ENCODE measurements at regions not wholly inside any gene's neighbourhood (a gene's known extent, or its start where the extent isn't known, plus 50 kb on each side); places are given as distances from the start of the nearest gene placed in this dataset.

DNA sequence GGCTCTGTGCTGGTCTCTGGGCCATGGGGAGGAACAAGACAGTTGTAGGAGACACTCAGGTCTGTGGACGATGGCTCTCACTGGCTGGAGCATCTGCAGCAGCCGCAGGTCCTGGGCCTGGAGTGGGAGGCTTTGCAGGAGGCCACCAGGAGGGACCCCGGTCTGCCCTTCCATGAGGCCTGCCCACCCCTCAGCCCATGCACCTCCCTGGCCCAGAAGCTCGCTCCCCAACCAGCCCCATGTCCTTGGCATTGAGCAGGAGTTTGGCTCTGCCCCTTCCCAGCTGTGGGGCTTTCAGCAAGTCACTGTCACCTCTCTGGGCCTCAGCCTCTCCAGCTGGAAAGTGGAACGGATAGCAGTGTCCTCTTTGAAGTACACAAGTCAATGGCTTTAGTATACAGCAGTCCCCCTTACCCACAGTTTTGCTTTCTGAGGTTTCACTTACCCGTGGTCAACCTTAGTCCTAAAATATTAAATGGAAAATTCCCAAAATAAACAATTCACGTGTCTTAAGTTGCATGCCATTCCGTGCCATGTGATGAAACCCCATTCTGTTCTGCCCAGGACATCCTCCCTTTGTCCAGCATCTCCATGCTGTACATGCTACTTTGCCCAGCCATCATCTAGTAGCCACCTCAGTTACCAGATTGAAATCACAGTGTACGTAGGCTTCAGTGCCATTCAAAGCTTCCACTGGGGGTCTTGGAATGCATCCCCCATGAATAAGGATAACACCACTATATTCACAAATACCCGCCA lies 104.0 kb downstream of the CPZ start:
- TF ChIP-seq CTCF (IDR thresholded peaks at IDR 0.05) (no peak), POLR2A (IDR thresholded peaks at IDR 0.05) (no peak), POLR2AphosphoS5 (IDR thresholded peaks at IDR 0.05) (no peak)
